HG03571 (cell line): ENCODE measurements at regions not wholly inside any gene's neighbourhood (a gene's known extent, or its start where the extent isn't known, plus 50 kb on each side); places are given as distances from the start of the nearest gene placed in this dataset.

Experiments used
- ATAC-seq: cut with Tn5 transposase; IDR thresholded peaks from one replicate; pipeline ENCODE4 v1.9.1; 2021; ENCODE audit not compliant: unreplicated experiment

DNA sequence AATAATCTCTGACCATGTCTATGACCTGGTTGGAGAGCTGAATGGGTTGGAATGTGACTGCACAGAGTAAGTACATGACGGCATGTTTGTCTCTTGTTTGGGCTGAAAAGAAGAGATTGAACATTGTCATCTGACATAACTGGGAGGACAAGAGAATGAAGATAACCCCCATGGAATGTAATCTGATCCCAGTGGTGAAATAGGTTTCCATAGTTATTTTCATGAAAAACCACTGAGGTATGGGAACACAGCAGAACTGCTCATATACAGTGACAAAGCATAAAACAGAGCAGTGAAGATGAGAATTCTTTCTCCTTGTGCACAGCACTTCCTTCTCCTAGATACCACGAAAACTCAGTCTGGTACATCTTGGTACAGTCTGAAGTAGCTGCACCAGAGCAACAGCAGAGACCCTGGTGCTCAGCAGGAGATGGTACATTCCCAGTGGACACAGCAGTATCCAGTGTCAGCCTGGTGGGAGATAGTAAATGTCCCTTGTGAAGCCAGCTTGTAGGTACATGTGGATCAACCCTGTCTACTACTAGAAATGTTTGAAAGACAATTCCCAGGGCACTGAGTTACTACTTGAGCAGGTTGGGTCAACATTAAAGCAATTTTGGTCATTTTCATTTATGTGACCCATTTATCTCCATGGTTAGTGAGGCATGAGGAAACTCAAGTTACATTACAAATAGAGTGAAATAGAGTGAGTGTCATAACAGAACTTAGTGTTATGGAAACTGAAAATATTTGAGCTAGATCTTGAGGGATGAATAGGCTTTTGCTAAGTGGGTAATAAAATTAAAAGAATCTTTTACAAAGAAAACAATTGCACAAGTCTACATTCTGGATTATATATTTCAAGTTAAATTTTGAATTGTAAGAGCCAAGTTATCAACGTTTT is 178.3 kb downstream of the SUCNR1 start:
- no peak for ATAC-seq

DNA sequence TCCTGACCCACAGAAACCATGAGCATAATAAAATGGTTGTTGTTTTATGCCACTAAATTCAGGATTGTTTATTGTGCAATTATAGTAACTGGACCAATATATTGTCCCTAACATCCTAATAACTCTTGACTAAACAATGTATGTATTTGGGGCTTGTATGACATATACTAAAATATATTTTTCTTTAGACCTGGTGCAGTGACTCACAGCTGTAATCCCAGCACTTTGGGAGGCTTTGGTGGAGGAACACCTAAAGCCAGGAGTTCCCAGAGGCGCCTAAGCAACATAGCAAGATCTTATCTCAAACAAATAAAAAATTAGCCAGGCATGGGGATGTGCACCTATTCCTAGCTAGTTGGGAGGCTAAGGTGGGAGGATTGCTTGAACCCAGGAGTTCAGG is 180.4 kb downstream of the SUCNR1 start:
- ATAC-seq: no peak

DNA sequence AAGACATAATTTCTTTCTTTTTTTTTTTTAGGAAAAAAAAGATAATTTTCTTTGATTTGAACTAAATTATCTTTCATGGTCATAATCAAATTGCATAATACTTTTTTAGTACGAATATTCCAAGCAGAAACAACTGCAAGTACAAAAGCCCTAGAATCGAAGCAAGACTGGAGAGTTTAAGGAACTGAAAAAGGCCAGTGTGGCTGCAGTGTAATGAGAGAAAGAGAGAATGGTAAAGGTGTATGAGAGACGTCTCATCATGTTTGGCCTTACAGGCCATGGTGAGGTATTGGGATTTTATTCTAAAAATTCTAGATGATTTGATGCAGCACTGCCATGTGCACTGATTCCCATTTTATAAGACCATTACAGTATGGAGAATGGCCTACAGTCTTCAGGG is 180.9 kb downstream of the SUCNR1 start:
- no peak for ATAC-seq

DNA sequence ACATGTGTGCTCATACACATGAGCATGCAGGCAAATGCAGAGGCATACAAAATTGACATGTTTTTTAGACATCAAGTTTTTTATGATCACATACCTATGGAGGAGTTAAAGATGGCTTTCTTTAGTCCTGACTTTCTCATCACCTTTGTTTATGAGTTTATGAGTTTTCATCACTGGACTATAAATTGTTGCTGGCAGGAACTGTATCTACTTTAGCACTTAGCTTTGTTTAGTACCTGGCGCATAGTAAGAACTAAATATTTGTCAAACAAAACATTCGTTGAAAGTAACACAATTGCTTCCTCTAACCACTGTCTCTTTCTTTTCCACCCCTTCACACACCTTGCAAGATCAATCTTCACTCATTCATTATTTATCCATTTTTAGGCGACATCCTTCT is 182.6 kb downstream of the SUCNR1 start:
- no peak for ATAC-seq

DNA sequence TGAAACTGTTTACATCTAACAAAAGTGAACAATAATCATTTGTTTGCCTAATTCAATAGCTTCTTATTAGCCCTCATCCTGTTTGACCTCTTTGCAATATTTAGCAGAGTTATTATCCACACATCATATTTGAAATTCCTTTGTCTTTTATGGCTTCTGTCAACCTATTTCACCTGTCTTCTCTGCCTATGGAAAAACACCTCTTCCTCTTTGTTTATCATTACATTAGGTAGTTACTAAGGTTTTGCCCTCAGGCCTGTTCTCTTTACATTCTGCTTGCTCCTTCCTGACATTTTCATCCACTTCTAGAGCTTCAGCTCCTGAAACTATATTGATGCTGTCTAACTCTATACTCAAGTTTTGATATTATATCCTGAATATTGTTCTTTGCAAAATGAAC is 183.0 kb downstream of the SUCNR1 start:
- no peak for ATAC-seq

DNA sequence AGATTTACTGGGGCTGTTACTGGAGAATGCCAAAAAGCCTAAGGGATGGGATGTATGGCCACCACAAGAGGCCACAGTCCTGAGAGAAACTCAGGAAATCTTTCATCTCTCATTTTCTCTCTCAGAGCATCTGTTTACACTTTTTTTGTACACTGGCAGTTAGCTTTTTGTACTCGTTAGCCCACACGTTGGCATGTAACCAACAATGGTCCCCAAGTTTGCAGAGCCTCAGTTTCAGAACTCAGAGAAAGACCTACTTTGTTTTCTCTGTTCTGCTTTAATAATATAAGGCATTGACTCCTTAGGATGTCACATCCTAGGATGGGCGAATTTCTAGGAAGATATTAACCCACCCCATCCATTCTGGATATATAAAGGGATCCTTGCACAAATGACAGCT is 183.5 kb downstream of the SUCNR1 start:
- ATAC-seq: no peak

DNA sequence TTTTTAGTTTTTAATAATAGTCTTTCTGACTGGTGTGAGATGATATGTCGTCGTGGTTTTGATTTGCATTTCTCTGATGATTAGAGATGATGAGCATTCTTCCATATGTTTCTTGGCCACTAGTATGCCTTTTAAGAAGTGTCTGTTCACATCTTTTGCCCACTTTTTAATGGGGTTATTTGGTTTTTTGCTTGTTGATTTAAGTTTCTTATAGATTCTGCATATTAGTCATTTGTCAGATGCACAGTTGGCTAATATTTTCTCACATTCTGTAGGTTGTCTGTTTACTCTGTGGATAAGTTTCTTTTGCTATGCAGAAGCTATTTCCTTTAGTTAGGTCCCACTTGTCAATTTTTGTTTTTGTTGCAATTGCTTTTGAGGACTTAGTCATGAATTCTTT is 185.4 kb downstream of the SUCNR1 start:
- no peak for ATAC-seq

DNA sequence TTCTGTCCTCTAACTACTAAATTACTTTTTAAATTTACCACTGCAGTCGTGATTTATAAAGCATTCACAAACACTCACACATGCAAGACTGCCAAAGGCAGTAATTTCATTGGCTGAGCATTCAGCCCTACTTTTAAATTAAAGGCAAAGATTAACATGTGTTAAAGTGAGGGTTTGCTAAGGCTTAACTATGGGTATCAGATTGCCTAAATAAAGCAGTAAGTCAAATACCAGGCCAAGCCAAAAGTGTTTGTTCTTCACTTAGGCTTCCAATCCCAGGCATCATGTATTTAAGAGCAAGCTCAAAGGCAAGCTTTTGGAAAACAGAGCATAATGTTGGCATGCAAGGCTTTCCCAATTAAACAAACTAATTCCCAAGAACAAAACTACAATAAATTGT is 187.3 kb downstream of the SUCNR1 start:
- no peak for ATAC-seq

DNA sequence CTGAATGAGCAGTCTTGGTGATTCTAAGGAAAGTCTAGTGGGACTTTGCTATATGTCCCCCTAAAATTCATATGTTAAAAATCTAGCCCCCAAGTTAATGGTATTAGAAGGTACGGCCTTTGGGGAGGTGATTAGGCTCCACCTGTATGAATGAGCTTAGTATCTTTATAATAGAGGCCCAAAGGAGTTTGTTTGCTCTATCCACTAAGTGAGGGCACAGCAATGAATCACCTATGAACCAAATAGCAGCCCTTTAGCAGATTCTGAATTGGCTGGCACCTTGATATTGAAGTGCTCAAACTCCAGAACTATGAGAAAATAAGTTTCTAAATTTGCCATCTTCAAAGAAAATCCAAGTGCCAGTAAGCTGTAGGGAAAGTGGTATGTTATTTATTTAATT is 187.9 kb downstream of the SUCNR1 start:
- no peak for ATAC-seq

DNA sequence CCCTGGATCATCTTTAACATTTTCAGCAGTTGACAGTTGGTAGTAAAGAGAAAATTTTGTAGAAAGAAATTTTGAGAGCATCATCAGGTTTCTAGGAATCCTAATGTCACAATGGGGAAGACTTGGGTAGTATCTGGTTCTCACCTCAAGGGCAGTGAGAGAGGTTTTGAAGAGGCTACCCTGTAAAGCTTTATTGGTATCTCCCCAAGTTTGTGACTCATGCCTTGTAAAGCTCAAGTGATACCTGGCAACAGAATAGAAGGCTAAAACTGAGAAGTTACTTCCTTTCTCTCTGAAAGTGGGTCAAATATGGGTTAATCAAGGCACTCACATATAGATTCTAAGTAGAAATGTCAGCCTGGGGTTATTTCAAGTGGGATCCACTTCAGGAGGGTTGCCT is 196.4 kb downstream of the SUCNR1 start:
- no peak for ATAC-seq

DNA sequence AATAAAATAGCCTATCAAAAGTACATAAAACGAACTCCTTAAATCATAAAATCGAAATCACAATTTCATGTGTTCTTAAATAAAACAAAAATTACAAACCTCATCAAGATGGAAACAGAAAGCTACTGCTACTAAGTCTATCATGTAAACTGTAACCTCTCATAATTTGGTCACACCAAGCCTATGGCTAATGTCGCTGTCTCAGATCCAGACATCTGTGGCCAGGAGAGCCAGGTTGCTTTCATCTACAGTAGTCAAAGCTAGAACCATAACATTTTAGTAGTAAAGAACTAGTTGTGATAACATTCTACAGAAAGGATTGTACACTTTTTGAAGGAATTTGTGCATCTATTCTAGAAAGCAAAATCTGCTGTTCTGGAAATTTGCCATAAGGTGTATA is 197.4 kb upstream of the MBNL1 start:
- no peak for ATAC-seq

DNA sequence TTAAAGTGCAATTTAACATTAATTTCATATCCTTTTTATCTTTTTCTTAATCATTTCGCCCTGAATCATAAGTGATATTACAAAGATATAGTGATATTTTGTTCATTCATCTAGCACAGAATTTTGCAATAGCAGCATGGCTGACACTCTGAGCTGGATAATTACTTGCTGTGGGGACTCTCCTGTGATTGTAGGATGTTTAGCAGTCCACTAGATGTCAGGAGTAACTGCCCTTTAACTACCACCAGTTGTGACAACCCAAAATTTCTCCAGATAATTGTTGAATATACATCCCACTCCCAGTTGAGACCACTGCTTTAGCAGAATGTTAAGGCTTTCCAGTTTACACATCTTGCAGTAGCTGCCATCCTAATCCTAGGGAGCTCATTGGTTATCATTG is 196.8 kb upstream of the MBNL1 start:
- ATAC-seq: no peak

DNA sequence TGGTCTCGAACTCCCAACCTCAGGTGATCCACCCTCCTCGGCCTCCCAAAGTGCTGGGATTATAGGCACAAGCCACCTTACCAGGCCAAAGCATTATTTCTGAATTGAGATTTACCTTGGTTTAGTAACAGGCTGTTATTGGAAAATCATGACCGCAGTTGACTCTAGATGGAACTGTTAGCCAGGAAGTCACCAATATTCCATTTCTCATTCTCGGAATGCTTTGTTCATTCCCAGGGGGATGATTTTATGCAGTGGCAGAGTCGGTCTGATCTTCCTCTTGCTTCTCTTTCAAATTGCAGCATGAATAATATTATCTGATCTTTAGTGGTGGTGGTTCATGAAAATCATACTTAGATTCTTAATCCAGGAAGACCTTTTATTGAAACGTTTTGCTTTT is 195.5 kb upstream of the MBNL1 start:
- ATAC-seq: no peak

DNA sequence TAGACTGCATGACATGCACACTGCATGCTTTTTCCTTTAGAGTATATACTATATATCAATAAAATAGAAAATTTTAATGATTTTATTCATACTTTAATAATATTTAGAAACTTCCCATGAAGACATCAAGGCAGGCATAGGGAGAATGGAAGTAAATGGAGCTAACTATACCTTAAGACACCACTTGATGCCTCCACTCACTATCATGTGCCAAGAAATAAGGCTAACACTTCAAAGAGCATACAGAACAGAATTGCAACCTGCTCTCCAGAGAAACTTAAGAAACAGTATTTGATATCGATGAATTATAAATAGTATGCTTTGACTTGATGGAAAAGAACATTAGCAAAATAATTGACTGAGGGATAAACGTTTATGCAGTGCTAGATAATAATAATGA is 192.6 kb upstream of the MBNL1 start:
- ATAC-seq: no peak

DNA sequence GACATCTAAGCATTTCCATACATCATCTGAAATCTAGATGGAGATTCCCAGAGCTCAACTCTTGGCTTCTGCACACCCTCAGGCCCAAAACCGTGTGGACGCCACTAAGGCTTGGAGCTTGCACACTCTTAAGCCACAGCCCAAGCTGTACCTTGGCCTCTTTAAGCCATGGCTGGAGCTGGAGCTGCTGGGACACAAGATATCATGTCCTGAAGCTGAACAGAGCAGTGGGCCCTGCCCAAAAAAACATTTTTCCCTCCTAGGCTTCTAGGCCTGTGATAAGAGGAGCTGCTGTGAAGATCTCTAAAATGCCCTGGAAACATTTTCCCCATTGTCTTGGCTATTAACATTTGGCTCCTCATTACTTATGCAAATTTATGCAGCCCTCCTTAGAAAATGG is 188.7 kb upstream of the MBNL1 start:
- ATAC-seq: no peak

DNA sequence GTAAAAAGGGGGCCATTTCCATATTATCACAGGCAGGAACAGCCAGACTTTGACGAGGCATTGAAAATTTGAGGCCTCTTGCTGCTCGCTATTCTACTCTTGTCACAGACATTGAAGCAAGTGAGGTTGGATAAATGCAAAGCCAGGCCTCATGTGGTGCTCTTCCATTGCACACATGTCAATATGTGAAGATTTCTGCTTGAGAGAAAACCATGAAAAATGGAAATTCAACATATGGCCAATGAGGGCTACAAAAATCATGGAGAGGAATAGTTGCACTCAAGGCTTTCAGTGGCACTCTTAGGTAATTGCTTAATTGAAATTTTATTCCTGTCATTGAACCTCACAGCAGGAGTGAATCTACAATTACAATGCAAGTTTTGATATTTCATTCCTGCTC is 185.6 kb upstream of the MBNL1 start:
- no peak for ATAC-seq

DNA sequence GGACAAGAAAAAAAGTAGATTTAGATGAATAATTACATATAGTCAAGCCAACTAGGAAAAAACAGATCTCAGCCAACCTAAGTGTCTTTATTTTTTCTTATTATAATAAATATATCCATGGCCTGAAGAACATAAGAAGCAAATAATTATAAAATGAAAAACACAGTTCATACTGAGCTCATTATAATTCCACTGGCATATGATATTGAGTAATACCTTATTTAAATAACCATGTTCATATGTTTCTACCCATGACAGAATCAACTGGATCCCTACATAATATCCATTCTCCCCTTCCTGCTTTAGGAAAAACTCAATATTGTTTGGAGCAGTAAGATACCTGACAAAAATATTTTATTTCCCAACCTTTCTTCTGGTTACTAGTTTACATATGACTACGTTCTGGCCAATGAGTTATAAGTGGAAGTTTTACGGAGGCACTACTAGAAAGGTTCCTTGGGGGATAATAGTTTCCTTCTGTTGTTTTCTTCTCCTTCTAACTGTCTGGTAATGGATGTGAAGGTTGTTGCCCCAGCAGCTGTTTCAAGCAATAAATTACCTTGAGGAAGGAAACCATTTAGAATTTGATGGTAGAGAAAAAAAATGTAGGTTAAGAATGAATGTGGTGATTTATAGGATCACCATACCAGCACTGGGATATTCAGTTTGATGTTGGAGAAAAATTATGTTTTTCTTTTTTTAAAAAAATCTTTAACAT is 184.1 kb upstream of the MBNL1 start:
- no peak for ATAC-seq

DNA sequence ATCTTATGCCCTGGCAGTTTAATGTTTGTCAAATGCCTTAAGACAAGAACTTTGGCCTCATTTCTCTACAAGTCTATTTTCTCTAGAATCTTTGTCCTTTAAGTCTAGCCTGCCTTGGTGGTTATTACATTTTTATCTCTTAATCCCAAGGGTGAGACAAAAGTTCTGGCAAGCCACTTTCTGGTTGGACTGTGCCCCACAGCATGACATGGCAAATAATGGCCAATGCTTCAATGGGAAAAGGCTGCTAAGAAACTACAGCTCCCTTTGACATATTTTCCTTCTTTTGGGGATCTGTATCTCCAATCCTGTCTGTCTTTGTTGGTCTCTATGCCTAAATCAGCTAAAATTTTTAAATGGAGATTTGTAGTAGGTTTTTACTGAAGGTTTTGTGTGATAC is 181.6 kb upstream of the MBNL1 start:
- no peak for ATAC-seq

DNA sequence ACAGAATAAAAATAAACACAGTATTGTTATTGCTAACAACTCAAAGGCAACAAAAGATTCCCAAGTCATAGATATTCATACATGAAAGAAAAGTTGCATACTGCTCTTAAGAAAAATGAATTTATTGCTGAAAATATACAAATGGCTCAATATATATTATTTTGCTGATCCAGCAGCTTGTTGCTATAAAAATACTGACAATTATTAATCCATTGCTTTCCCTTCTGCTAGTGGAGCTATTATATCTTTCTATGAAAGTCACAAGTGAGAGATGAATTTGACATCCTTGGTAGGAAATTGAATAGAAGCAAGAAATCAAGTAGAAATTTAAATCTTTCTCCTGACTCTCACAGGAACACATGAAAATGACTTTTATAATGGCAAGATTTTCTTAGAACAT is 179.2 kb upstream of the MBNL1 start:
- no peak for ATAC-seq

DNA sequence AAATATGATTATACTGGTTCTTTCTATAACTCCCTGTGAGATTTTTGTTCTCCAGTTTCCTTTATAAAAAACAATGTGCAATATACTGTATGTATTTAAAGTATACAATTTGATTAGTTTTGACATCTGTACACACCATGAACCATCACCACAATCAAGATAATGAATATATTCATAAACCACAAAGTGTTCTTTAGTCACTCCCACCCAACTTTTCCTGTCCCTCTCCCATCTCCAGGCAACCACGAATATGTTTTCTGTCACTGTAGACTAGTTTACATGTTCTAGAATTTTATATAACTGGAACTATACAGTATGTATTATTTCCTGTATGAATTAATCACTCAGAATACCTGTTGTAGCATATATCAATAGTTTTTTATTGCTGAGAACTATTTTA is 177.0 kb upstream of the MBNL1 start:
- no peak for ATAC-seq

DNA sequence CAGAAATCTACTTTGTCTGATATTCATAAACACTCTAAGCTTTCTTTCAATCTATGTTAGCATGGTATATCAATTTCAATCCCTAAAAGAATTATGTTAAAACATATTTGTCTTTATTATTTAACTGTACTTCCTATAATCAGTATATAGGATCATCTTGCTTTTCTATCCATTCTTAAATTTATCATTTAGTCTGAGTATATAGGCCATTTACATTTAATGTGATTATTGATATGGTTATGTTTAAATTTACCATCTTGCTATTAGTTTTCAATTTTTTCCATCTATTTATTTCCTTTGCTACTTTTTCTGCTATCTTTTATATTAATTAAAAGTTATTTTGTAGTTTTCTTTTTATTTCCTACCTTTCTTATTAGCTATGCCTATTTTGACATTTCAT is 174.8 kb upstream of the MBNL1 start:
- no peak for ATAC-seq

DNA sequence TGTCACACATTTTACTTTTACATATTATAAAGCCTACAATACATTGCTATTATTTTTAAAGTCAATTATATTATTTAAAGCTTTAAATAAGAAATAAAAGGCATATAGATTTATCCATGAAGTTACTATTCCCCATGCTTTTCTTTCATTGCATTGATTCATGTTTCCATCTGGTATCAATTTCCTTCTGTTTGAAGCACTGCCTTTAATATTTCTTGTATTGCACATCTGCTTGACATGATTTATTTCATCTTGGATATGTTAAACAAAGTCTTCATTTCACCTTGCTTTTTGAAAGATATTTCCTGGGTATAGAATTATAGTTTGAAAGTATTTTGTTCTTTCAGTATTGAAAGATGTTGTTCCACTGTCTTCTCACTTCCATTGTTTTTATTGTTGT is 174.3 kb upstream of the MBNL1 start:
- no peak for ATAC-seq

DNA sequence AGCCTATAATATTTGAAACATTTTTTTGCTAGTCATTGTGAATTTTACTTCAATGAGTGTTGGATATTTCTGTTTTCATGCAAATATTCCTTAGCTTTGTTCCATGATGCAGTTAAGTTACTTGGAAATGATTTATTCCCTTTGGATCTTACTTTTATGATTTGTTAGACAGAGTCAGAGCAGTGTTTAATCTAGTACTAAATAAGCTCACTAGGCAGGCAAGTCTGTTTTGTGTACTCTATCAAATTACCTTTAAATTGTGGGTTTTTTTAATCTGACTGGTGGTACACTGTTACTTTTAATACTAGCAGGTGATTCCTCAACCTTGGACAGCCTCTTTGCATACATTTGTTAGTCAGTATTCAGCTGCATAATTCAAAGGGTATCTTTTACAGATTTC is 173.3 kb upstream of the MBNL1 start:
- ATAC-seq: no peak
